Keratinocyte (primary cell): ENCODE measurements at regions not wholly inside any gene's neighbourhood (a gene's known extent, or its start where the extent isn't known, plus 50 kb on each side); places are given as distances from the start of the nearest gene placed in this dataset.

Experiments used
- EZH2 ChIP-seq: IDR thresholded peaks from one replicate; pipeline ENCODE4 v1.6.1; 2012; ENCODE audit warnings: inconsistent platforms, mild to moderate bottlenecking, low read length, moderate library complexity
- TF ChIP-seq, protein P1 (sequence below), 3 experiments: IDR thresholded peaks in 1 of 3; conservative IDR thresholded peaks in 1 of 3; optimal IDR thresholded peaks in 1 of 3; 2 replicates in 2 of 3; 3 replicates in 1 of 3; pipeline versions ENCODE3 to v1.5.1; 2011; ENCODE audit warnings: low read length in 3 of 3, mild to moderate bottlenecking in 3 of 3, moderate library complexity in 2 of 3, control low read depth in 1 of 3, inconsistent platforms in 1 of 3; ENCODE audit not compliant: insufficient read depth in 2 of 3; ENCODE audit errors: extremely low read depth in 1 of 3

DNA sequence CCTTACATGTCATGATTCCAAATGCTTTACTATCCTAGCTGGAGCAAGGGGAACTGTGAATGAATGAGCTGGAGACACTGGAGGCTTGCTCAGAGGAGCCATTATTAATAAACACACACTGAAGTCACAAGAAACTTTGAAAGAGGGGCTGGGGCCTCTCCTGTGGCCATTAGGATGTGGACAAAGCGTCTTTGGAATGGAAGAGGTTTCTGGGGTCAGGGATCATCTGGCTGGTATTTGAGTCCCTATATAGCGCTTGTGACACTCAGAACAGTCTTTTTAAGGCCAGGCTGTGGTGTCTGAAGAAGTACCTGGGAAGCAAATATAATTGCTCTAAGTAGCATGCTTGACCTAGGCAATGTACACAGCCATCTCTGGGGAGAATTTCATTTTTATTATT is 193.0 kb downstream of the JCAD start:
- TF ChIP-seq, protein P1, sequence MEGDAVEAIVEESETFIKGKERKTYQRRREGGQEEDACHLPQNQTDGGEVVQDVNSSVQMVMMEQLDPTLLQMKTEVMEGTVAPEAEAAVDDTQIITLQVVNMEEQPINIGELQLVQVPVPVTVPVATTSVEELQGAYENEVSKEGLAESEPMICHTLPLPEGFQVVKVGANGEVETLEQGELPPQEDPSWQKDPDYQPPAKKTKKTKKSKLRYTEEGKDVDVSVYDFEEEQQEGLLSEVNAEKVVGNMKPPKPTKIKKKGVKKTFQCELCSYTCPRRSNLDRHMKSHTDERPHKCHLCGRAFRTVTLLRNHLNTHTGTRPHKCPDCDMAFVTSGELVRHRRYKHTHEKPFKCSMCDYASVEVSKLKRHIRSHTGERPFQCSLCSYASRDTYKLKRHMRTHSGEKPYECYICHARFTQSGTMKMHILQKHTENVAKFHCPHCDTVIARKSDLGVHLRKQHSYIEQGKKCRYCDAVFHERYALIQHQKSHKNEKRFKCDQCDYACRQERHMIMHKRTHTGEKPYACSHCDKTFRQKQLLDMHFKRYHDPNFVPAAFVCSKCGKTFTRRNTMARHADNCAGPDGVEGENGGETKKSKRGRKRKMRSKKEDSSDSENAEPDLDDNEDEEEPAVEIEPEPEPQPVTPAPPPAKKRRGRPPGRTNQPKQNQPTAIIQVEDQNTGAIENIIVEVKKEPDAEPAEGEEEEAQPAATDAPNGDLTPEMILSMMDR (optimal IDR thresholded peaks at IDR 0.05 in 1 of 3, IDR thresholded peaks at IDR 0.05 in 1 of 3, conservative IDR thresholded peaks at IDR 0.05 in 1 of 3; ENCODE audit: extremely low read depth in 1 of 3, insufficient read depth in 2 of 3, low read length in 3 of 3) = no peak
- no peak for TF ChIP-seq EZH2
